IMR-90 (cell line): ENCODE measurements at regions not wholly inside any gene's neighbourhood (a gene's known extent, or its start where the extent isn't known, plus 50 kb on each side); places are given as distances from the start of the nearest gene placed in this dataset.

Source experiments
- ATAC-seq: fragments of 200-7000 bp; cut with Tn5 transposase; 2 replicates; pipeline ENCODE4 v1.9.1; 2020; ENCODE audit warnings: low read depth, mild to moderate bottlenecking, moderate library complexity
- BruUV-seq: library from RNA; stranded (reverse); fragments of 400-500 nt; replicated peaks from 2 replicates; lab custom pipeline; 2021; lab: Mats Ljungman, UMichigan
- CTCF ChIA-PET: fragments of 300-600 bp; formaldehyde crosslinking; extraction: SDS; loops from one replicate; lab custom pipeline; 2021; ENCODE audit warnings: antibody characterized with exemption; lab: Yijun Ruan, JAX
- POLR2A ChIA-PET: fragments of 300-600 bp; sonication (Branson Sonifier 250); formaldehyde crosslinking; loops from one replicate; lab custom pipeline; 2022; ENCODE audit warnings: antibody characterized with exemption; ENCODE audit not compliant: unreplicated experiment; lab: Charles Lee
- DNase-seq: peaks from one replicate; pipeline ENCODE4 v3.0.0; 2013
- H2AFZ ChIP-seq: replicated peaks from 2 replicates; pipeline ENCODE3; 2013; ENCODE audit warnings: low read length, mild to moderate bottlenecking; ENCODE audit not compliant: poor library complexity
- H2AK5ac ChIP-seq: 2 replicates; pipeline ENCODE4 v1.6.1; 2013; ENCODE audit warnings: low read depth, low read length, inconsistent platforms
- H2AK9ac ChIP-seq: replicated peaks from 2 replicates; pipeline ENCODE3; 2013; ENCODE audit warnings: mild to moderate bottlenecking, low read depth, low read length, moderate library complexity; ENCODE audit not compliant: poor library complexity
- H2BK120ac ChIP-seq: 2 replicates; pipeline ENCODE4 v1.6.1; 2013; ENCODE audit warnings: low read depth, low read length, inconsistent platforms
- H2BK15ac ChIP-seq: 3 replicates; pipeline ENCODE4 v1.6.1; 2013; ENCODE audit warnings: low read depth, low read length, inconsistent platforms
- H2BK20ac ChIP-seq: 2 replicates; pipeline ENCODE4 v1.6.1; 2013; ENCODE audit warnings: low read depth, mild to moderate bottlenecking, inconsistent platforms, low read length, moderate library complexity
- H2BK5ac ChIP-seq: 2 replicates; pipeline ENCODE4 v1.6.1; 2013; ENCODE audit warnings: mild to moderate bottlenecking, low read depth, low read length, inconsistent platforms; ENCODE audit not compliant: poor library complexity, severe bottlenecking
- H3K14ac ChIP-seq: replicated peaks from 2 replicates; pipeline ENCODE4 v1.6.1; 2013; ENCODE audit warnings: low read depth, low read length, inconsistent platforms
- H3K18ac ChIP-seq: 2 replicates; pipeline ENCODE4 v1.6.1; 2013; ENCODE audit warnings: low read depth, low read length, control low read depth
- H3K23ac ChIP-seq: 2 replicates; pipeline ENCODE4 v1.6.1; 2013; ENCODE audit warnings: low read depth, low read length, inconsistent platforms
- H3K27ac ChIP-seq: 2 replicates; pipeline ENCODE4 v1.5.1; 2013; ENCODE audit warnings: mild to moderate bottlenecking, control low read depth, low read length; ENCODE audit not compliant: insufficient read depth
- H3K27me3 ChIP-seq: 2 replicates; pipeline ENCODE4 v1.6.1; 2013; ENCODE audit warnings: low read length; ENCODE audit not compliant: control insufficient read depth, insufficient read depth
- H3K36me3 ChIP-seq: 2 replicates; pipeline ENCODE4 v1.6.1; 2013; ENCODE audit warnings: low read length, mixed read lengths; ENCODE audit not compliant: control insufficient read depth, insufficient read depth
- H3K4ac ChIP-seq: 2 replicates; pipeline ENCODE4 v1.6.1; 2013; ENCODE audit warnings: low read depth, low read length, inconsistent platforms
- H3K4me1 ChIP-seq: 2 replicates; pipeline ENCODE4 v1.6.1; 2013; ENCODE audit warnings: low read length, mixed read lengths; ENCODE audit not compliant: control insufficient read depth, insufficient read depth
- H3K4me2 ChIP-seq: 2 replicates; pipeline ENCODE4 v1.6.1; 2013; ENCODE audit warnings: low read depth, mild to moderate bottlenecking, control low read depth, low read length, moderate library complexity
- H3K4me3 ChIP-seq: 2 replicates; pipeline ENCODE4 v1.5.1; 2013; ENCODE audit warnings: low read depth, mild to moderate bottlenecking, control low read depth, low read length, moderate library complexity; ENCODE audit not compliant: insufficient read depth
- H3K56ac ChIP-seq: 2 replicates; pipeline ENCODE4 v1.6.1; 2013; ENCODE audit warnings: low read length, inconsistent platforms; ENCODE audit not compliant: insufficient read depth; ENCODE audit errors: extremely low read depth
- H3K79me1 ChIP-seq, 2 experiments: 2 replicates each; pipeline ENCODE4 v1.6.1; 2013; ENCODE audit warnings: low read length in 2 of 2, inconsistent platforms in 1 of 2, low read depth in 1 of 2
- H3K9ac ChIP-seq: 2 replicates; pipeline ENCODE4 v1.6.1; 2013; ENCODE audit warnings: low read depth, low read length, control low read depth
- H3K9me1 ChIP-seq: 2 replicates; pipeline ENCODE4 v1.6.1; 2013; ENCODE audit warnings: low read length, inconsistent platforms; ENCODE audit not compliant: insufficient read depth
- H3K9me3 ChIP-seq: 2 replicates; pipeline ENCODE4 v1.6.1; 2013; ENCODE audit warnings: low read length; ENCODE audit not compliant: control insufficient read depth, insufficient read depth
- H4K20me1 ChIP-seq: 2 replicates; pipeline ENCODE4 v1.6.1; 2013; ENCODE audit warnings: low read length, inconsistent platforms; ENCODE audit not compliant: insufficient read depth
- H4K5ac ChIP-seq: 2 replicates; pipeline ENCODE4 v1.6.1; 2013; ENCODE audit warnings: mild to moderate bottlenecking, low read depth, low read length, control low read depth
- H4K8ac ChIP-seq, 2 experiments: 2 replicates each; pipeline ENCODE4 v1.6.1; 2013; ENCODE audit warnings: low read depth in 2 of 2, low read length in 2 of 2, control low read depth in 1 of 2, inconsistent platforms in 1 of 2
- H4K91ac ChIP-seq: 2 replicates; pipeline ENCODE4 v1.6.1; 2013; ENCODE audit warnings: low read depth, low read length, inconsistent platforms; ENCODE audit not compliant: insufficient read depth
- BHLHE40 ChIP-seq: fragments of 150-350 bp; IDR thresholded peaks from 2 replicates; pipeline ENCODE4 v1.6.1; 2016; ENCODE audit warnings: mild to moderate bottlenecking, low read depth, low read length
- CEBPB ChIP-seq: IDR thresholded peaks from 2 replicates; pipeline ENCODE4 v1.6.1; 2012; ENCODE audit warnings: low read depth, low read length, improper control_type of control experiment
- CHD1 ChIP-seq: IDR thresholded peaks from 2 replicates; pipeline ENCODE4 v1.6.1; 2012; ENCODE audit warnings: low read depth, low read length, improper control_type of control experiment
- CTCF ChIP-seq: conservative IDR thresholded peaks from 2 replicates; pipeline ENCODE4 v1.5.1; 2012; ENCODE audit warnings: mild to moderate bottlenecking, low read depth, low read length, improper control_type of control experiment
- ELK1 ChIP-seq: fragments of 150-350 bp; IDR thresholded peaks from 2 replicates; pipeline ENCODE4 v1.6.1; 2016; ENCODE audit warnings: low read depth, mild to moderate bottlenecking, low read length, moderate library complexity, borderline replicate concordance
- FOS ChIP-seq: fragments of 150-350 bp; IDR thresholded peaks from 2 replicates; pipeline ENCODE4 v1.6.1; 2016; ENCODE audit warnings: low read depth, low read length
- MAFK ChIP-seq: IDR thresholded peaks from 2 replicates; pipeline ENCODE4 v1.6.1; 2012; ENCODE audit warnings: low read depth, low read length, improper control_type of control experiment
- MAZ ChIP-seq: IDR thresholded peaks from 2 replicates; pipeline ENCODE4 v1.6.1; 2012; ENCODE audit warnings: low read depth, mild to moderate bottlenecking, low read length, improper control_type of control experiment, moderate library complexity, borderline replicate concordance
- MXI1 ChIP-seq: IDR thresholded peaks from 2 replicates; pipeline ENCODE4 v1.6.1; 2012; ENCODE audit warnings: low read depth, mild to moderate bottlenecking, low read length, moderate library complexity, borderline replicate concordance
- NFE2L2 ChIP-seq: fragments of 150-350 bp; IDR thresholded peaks from 2 replicates; pipeline ENCODE4 v1.6.1; 2016; ENCODE audit warnings: low read depth, mild to moderate bottlenecking, low read length
- POLR2A ChIP-seq: IDR thresholded peaks from 2 replicates; pipeline ENCODE4 v1.6.1; 2012; ENCODE audit warnings: mild to moderate bottlenecking, low read depth, low read length
- RAD21 ChIP-seq: IDR thresholded peaks from 2 replicates; pipeline ENCODE4 v1.6.1; 2012; ENCODE audit warnings: low read length, improper control_type of control experiment
- RCOR1 ChIP-seq: IDR thresholded peaks from 2 replicates; pipeline ENCODE4 v1.6.1; 2012; ENCODE audit warnings: mild to moderate bottlenecking, low read length, improper control_type of control experiment; ENCODE audit not compliant: insufficient replicate concordance
- RFX5 ChIP-seq: IDR thresholded peaks from 2 replicates; pipeline ENCODE4 v1.8.0; 2012; ENCODE audit warnings: low read depth, mild to moderate bottlenecking, low read length, moderate library complexity
- SMC3 ChIP-seq: fragments of 150-350 bp; IDR thresholded peaks from 2 replicates; pipeline ENCODE4 v1.6.1; 2016; ENCODE audit warnings: low read depth, mild to moderate bottlenecking, antibody characterized with exemption, low read length, moderate library complexity
- USF2 ChIP-seq: fragments of 150-350 bp; IDR thresholded peaks from 2 replicates; pipeline ENCODE4 v1.6.1; 2017; ENCODE audit warnings: mild to moderate bottlenecking, antibody characterized with exemption, low read length, low read depth
- WGBS, 2 experiments: methylation state at CpG; one replicate each; pipeline versions ENCODE4 v1.1.5 to v1.1.7; 2013; ENCODE audit warnings: missing lambda C conversion rate in 2 of 2; ENCODE audit not compliant: insufficient read length in 1 of 2; ENCODE audit errors: extremely low coverage in 2 of 2; 5-methylcytosine and 5-hydroxymethylcytosine counted together
- dilution Hi-C: fragments of 300-500 bp; cut with HindIII; formaldehyde crosslinking; loops from one replicate; pipeline ENCODE4 v1.14.3; 2018; ENCODE audit warnings: low sequenced_read_pairs; ENCODE audit not compliant: unreplicated experiment
- in situ Hi-C: fragments of 300-500 bp; cut with MboI; formaldehyde crosslinking; loops from 3 replicates; pipeline ENCODE4 v1.14.3; 2019; ENCODE audit warnings: low sequenced_read_pairs, inconsistent platforms, mixed read lengths
- intact Hi-C: fragments of 100-400 bp; cut with micrococcal nuclease; formaldehyde crosslinking; loops from 2 replicates; pipeline ENCODE4 v1.10.0; 2022

GRCh38 chr1:34425046-34425445, 248.3 kb downstream of the C1orf94 start:
- Histone ChIP-seq H3K36me3 (no peaks in the 10 kb centered on the region), H3K9me1 (no peaks in the 10 kb centered on the region), H3K18ac (no peak overlapping the region), H3K27me3 (no peaks in the 10 kb centered on the region), H4K8ac (no peak overlapping the region), H4K5ac (no peak overlapping the region), H3K23ac (no peak overlapping the region), H3K4me3 (no peak overlapping the region), H3K79me1 (no peaks in the 10 kb centered on the region), H4K91ac (no peak overlapping the region), H2BK120ac (no peak overlapping the region), H3K27ac (no peak overlapping the region), H3K4me2 (no peak overlapping the region), H2BK5ac (no peak overlapping the region), H3K56ac (no peak overlapping the region), H3K9me3 (peaks cover 40% of the 10 kb centered on the region), H3K4me1 (no peaks in the 10 kb centered on the region), H2AK9ac (no peak overlapping the region), H2BK15ac (no peak overlapping the region), H2AK5ac (no peak overlapping the region), H3K9ac (no peak overlapping the region), H4K20me1 (no peaks in the 10 kb centered on the region), H3K4ac (no peak overlapping the region), H2AFZ (no peak overlapping the region), H2BK20ac (no peak overlapping the region), H3K14ac (no peak overlapping the region)
- DNase-seq (no peak), ATAC-seq (no peak)
- dilution Hi-C loops (no loop called here), in situ Hi-C loops (no loop called here), intact Hi-C loops (no loop called here)
- no CpG with 5 or more reads among the region's 5 CpGs for WGBS, 2 experiments
- ChIA-PET POLR2A (no interaction called here), CTCF (no interaction called here)
- TF ChIP-seq FOS (no peak), ELK1 (no peak), RFX5 (no peak), POLR2A (no peak), CTCF (no peak), USF2 (no peak), CEBPB (no peak), BHLHE40 (no peak), MAZ (no peak), NFE2L2 (no peak), MAFK (no peak), SMC3 (no peak), RAD21 (no peak), MXI1 (no peak), RCOR1 (no peak), CHD1 (no peak)
- no TSS peak for BruUV-seq
